IPS DF 19.7 (cell line): ENCODE measurements at regions not wholly inside any gene's neighbourhood (a gene's known extent, or its start where the extent isn't known, plus 50 kb on each side); places are given as distances from the start of the nearest gene placed in this dataset.
"Not testable (repeated sequence)": the region's sequence is repeated elsewhere in the genome, so short reads cannot be mapped to it uniquely, and the experiment has no call there.

Experiments used
- DNase-seq: peaks from one replicate; pipeline ENCODE4 v3.0.0-alpha.2; 2013; ENCODE audit warnings: low read depth, low spot score

GRCh38 chr5:164094291-164094690, 588.9 kb downstream of the MAT2B start:
- no peak for DNase-seq

GRCh38 chr5:164097749-164098148, 592.3 kb downstream of the MAT2B start:
- no peak for DNase-seq

DNA sequence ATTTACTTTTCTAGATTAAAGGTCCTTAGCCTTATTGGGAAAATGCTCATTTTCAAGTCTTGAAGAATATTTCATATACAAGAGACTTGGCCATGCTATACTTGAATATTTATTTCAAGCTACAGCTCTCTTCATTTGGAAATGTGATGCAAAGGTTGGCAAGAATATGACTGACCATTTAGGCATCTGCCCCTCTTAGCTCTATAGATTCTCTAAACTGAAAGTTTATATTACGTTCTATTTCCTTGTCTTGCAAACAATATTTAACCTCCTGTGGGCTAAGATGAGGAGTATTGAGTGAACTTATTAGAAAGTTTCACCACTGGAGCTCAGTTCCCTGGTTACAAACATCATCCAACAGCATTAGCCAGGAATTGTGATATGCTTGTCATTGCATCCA, 593.1 kb downstream of the MAT2B start:
- no peak for DNase-seq

DNA sequence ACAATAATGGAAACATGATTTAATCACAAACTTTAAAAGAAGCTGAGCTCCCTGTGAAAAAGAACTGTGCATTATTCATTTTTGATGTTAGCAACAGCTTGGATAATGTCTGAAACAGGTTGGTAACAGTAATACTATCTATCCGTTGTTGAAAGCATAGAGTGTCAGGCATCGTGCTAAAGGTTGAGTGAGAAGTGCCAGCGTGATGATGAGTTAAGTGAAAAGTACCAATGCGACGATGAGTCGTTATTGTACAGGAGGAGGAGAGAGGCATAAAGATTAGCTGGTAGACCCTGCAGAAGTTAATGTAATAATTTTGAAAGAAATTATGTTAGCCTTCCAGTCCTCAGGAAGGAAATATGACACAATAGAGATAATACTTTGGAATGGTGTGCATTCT, 593.6 kb downstream of the MAT2B start:
- no peak for DNase-seq

DNA sequence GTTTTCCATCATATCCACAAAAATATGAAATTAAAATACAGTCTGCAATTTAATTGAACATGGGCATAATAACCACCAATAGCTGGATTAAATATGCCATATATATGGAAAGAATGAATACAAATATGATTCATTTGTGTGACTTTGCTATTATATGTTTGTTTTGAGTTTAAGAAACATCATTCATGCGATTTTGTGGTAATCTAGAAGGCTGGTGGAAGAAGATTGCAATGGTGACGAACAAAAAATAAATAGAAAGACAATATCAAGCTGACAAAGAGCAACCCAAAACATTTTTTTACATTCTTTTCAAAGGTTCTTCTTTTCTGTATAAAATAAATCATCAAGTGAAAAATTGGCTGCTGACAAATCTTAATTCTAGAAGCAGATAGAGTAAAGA, 610.0 kb downstream of the MAT2B start:
- no peak for DNase-seq

- DNase-seq = peak; percentile 57
These were observed 614.5 kb downstream of the MAT2B start for GRCh38 chr5:164119806-164120447.

DNA sequence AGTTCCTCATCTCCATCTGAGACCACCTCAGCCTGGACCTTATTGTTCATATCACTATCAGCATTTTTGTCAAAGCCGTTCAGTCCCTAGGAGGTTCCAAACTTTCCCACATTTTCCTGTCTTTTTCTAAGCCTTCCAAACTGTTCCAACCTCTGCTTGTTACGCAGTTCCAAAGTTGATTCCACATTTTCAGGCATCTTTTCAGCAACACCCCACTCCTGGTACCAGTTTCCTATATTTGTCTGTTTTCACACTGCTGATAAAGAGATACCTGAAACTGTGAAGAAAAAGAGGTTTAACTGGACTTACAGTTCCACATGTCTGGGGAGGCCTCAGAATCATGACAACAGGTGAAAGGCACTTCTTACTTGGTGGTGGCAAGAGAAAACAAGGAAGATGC, 622.1 kb downstream of the MAT2B start:
- DNase-seq = no peak

GRCh38 chr5:164132358-164132757, 626.9 kb downstream of the MAT2B start:
- no peak for DNase-seq

GRCh38 chr5:164137095-164137494, 631.7 kb downstream of the MAT2B start:
- no peak for DNase-seq

DNA sequence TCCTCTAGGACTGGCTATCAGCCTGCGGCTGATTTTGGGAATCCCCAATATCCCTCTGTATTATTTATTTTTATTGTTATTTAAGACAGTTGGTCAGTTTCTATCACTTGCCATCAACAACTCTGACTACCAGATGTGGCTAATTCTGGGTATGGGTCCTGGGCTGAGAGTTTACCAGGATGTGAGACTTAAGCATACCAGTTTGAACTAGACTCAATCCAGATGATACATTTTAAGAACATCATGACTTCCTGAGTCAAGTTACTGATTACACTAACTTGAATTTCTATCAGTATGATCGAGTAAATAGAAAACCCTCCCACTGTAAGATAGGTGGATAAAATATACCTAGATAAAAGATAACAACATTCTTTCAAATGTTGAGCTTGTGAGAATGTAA, 634.0 kb downstream of the MAT2B start:
- no peak for DNase-seq

- DNase-seq = no peak
These were observed 640.0 kb downstream of the MAT2B start for GRCh38 chr5:164145458-164145857.

- no peak for DNase-seq
These were observed 640.8 kb downstream of the MAT2B start for GRCh38 chr5:164146223-164146622.

- DNase-seq = peak; percentile 28
These were observed 642.9 kb downstream of the MAT2B start for GRCh38 chr5:164148292-164148691.

DNA sequence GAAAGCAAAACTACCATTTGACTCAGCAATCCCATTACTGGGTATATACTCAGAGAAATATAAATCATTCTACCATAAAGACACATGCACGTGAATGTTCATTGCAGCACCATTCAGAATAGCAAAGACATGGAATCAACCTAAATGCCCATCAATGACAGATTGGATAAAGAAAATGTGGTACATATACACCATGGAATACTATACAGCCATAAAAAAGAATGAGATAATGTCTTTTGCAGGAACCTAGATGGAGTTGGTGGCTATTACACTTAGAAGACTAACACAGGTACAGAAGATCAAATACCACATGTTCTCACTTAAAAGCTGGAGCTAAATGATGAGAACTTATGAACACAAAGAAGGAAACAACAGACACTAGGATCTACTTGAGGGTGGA, 647.1 kb downstream of the MAT2B start:
- not testable (repeated sequence) for DNase-seq

GRCh38 chr5:164153469-164154172, 648.2 kb downstream of the MAT2B start:
- DNase-seq = no peak

DNA sequence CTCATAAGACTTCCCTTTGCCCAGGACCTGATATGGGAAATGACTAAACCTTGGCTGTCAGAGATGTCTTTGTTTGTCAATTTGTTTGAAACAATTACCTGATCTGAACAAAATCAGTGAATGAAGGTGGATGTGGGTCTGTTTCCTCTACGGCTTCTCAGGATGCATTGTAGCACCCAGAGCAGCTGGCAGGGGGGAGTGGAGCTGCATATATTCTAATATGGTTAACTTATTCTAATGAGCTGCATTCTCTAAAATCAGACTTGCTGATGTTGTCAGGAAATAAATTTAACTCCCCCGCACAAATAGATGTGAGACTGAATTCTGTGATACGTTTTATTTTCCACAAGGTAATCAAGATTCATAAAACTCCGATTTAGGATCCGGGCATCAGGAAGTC, 665.4 kb downstream of the MAT2B start:
- no peak for DNase-seq

GRCh38 chr5:164175083-164175482, 669.7 kb downstream of the MAT2B start:
- DNase-seq = no peak

DNA sequence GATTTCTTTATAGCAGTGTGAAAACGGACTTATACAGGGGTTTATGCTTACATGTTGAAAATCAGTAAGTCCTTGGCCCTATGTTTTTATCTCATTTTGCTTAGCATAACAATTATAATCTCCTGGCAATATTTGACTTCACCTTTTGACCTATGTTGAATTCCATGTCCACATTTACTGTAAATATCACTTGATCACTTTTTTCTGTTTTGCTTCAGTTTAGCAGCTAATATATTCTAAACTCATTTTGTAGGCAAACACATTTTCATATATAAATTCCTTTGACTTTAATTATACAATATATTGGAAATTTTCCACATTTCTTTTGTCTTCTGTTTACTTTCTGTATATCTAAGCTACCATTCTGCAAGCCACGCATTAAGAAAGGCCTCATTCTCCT, 674.0 kb downstream of the MAT2B start:
- no peak for DNase-seq

DNA sequence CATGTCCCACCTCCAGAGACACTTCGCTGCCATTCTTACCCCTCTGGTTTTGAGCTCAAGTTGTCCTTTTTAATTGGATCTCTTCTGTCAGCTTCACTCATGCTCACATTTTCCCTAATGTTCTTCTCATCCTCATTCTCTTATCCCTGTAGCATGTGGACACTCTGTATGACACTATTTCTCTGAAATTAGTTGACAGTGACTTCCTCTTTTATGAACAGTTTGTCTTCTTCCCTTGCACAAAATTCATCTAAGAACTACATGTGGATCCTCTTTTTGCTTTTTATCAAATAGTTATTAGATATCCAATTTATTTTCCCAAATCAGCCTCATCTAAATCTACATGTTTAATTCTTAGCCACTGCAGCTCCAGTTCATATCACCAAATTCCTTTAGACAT, 676.2 kb downstream of the MAT2B start:
- no peak for DNase-seq

DNA sequence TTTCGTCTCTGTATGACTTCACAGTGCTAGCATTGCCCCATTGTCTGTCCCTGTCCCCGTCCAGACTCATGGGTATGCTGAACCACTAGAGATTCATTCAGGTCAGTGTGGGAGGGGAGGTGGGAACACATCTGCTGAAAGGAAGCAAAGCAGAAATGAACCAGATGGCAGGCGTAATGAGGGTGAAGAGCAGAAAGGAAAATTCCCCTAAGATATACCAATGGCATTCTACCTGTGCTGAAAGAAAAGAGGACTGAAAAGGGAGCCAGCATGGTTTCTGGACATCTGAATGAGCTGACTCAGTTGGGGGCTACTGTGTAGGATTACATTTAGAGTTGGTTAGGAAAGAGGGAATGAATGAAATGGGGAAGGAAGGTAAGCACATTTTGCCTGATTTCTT, 678.7 kb downstream of the MAT2B start:
- peak; percentile 38 for DNase-seq

DNA sequence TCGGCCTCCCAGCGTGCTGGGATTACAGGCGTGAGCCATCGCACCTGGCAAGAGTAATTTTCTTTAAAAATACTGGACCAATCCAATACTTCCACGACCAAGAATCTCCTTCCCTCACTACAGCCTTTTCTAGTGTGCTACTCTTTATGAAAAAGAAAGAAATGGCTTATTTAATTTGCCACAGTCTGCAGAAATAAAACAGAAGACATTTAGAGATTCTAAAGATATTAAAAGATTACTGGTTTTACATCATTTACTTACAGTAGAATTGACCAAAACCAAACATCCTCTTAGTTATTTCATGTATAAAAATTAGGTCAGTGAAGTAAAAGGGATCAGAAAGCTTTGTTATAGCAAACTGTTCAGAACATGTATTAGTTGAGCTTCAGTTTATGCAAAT, 679.6 kb downstream of the MAT2B start:
- no peak for DNase-seq

GRCh38 chr5:164186550-164186949, 681.1 kb downstream of the MAT2B start:
- DNase-seq = no peak

DNA sequence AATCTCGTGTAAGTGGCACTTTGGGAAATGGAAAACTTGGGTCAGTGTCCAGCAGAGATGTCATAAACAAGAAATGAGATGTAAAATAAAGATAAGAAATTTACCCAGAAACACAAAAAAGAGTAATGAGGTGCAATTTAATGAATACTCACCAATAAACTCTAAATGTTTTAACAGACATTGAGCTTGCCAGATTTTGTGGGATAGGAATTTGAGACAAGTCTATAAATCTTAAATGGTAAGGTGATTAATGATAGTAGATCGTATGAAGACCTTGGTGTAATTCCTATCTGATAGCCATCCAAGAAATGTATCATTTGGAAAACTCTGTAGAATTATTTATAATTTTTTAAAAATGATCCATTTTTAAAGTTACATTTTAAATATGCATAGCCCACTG, 682.4 kb downstream of the MAT2B start:
- DNase-seq = no peak

- no peak for DNase-seq
These were observed 683.3 kb downstream of the MAT2B start for GRCh38 chr5:164188733-164189148.
